ENCODE measurements at regions not wholly inside any gene's neighbourhood (a gene's known extent, or its start where the extent isn't known, plus 50 kb on each side); places are given as distances from the start of the nearest gene placed in this dataset.

DNA sequence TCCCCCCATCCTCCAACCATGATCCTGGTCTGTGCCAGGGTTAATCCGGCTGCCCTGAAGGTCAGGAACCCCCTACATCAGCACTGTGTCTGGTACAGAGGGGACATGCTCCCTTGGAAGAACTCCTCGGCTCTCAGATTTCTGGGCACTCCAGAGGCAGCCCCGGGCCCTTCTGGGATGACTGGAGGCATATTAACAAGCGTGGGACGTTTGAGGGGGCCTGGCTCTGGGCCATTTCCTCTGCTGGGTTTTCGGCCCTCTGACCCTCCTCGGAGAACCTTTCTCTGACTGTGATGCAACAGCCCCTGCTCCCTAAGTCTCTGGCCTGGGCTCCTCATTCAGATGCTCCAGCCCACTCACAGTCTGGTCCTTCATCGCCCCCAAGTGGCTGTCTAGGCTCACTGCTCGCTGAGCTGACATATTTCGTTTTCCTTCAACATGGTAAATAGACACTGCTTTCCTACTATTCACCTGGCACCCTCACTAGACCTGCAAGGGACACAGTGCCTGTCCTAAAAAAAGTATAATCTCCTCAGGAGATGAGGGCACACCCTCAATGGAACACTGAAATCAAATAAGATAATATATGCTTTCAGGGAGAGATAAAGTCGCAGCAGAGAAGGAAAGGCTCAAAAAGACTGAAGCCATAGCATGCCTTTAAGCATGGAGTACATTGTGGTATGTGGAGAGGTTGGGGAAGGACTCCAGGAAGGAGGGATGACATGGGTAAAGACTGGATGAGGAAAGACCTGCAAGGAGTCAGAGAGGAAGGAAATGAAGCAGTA, 404.7 kb upstream of the TRPC7 start:
- Histone ChIP-seq H3K14ac (replicated peaks; ENCODE audit: low read depth, low read length) (no peak overlapping the region), H4K5ac (ENCODE audit: low read depth, low read length) (no peak overlapping the region), H2AK9ac (replicated peaks; ENCODE audit: low read depth, low read length, poor library complexity) (peak overlapping the region; percentile 19), H2BK120ac (ENCODE audit: low read depth, low read length) (no peak overlapping the region), H3K9me3 (ENCODE audit: control insufficient read depth, insufficient read depth, low read length) (peaks cover 2% of the 10 kb centered on the region; the same call in 1 of the 2 replicates), H3K27ac (ENCODE audit: insufficient read depth, low read length) (no peak overlapping the region), H3K79me1 (ENCODE audit: low read depth in 1 of 2, low read length in 2 of 2) (no peaks in the 10 kb centered on the region), H3K9me1 (ENCODE audit: insufficient read depth, low read length) (no peaks in the 10 kb centered on the region), H3K18ac (ENCODE audit: low read depth, low read length) (no peak overlapping the region), H3K23ac (ENCODE audit: low read depth, low read length) (no peak overlapping the region), H3K36me3 (ENCODE audit: control insufficient read depth, insufficient read depth, low read length) (no peaks in the 10 kb centered on the region), H3K4me3 (ENCODE audit: insufficient read depth, low read depth, low read length) (no peak overlapping the region), H3K4me1 (ENCODE audit: control insufficient read depth, insufficient read depth, low read length) (no peaks in the 10 kb centered on the region), H2AK5ac (ENCODE audit: low read depth, low read length) (no peak overlapping the region), H2AFZ (replicated peaks; ENCODE audit: low read length, poor library complexity) (peak overlapping the region; percentile 79), H3K9ac (ENCODE audit: low read depth, low read length) (no peak overlapping the region), H3K4ac (ENCODE audit: low read depth, low read length) (no peak overlapping the region), H3K56ac (ENCODE audit: extremely low read depth, insufficient read depth, low read length) (no peak overlapping the region; the same call in 1 of the 2 replicates), H3K27me3 (ENCODE audit: control insufficient read depth, insufficient read depth, low read length) (no peaks in the 10 kb centered on the region), H4K20me1 (ENCODE audit: insufficient read depth, low read length) (no peaks in the 10 kb centered on the region), H3K4me2 (ENCODE audit: low read depth, low read length) (no peak overlapping the region), H2BK5ac (ENCODE audit: low read depth, low read length, poor library complexity, severe bottlenecking) (no peak overlapping the region), H2BK15ac (ENCODE audit: low read depth, low read length) (no peak overlapping the region), H4K8ac (ENCODE audit: low read depth in 2 of 2, low read length in 2 of 2) (no peak overlapping the region), H2BK20ac (ENCODE audit: low read depth, low read length) (no peak overlapping the region), H4K91ac (ENCODE audit: insufficient read depth, low read depth, low read length) (no peak overlapping the region)
- CTCF ChIA-PET, result interaction anchor here (0.6 to 2.6 kb wide), 4 partner anchors 406 to 522 kb away, joined by 4 to 11 read pairs (median 4); no protein-coding TSS in a partner anchor
- intact Hi-C loops (cut with micrococcal nuclease), result loop anchor here (1.0 to 5.0 kb wide), 6 partner anchors 83 to 521 kb away; no protein-coding TSS in a partner anchor
- BruUV-seq (replicated peaks), result no TSS peak
- DNase-seq, result peak; percentile 50
- POLR2A ChIA-PET (ENCODE audit: unreplicated experiment), result no interaction called here
- 6% methylated on average over 2 of the region's 11 CpGs; no CpG with 5 or more reads in 1 of the 2 experiments for WGBS, 2 experiments (ENCODE audit: extremely low coverage in 2 of 2, insufficient read length in 1 of 2)
- ATAC-seq (ENCODE audit: low read depth), result peak; percentile 97
- in situ Hi-C loops (cut with MboI; ENCODE audit: low sequenced_read_pairs), result loop anchor here (10.0 kb wide), 1 partner anchor 525 kb away; no protein-coding TSS in a partner anchor
- dilution Hi-C loops (cut with HindIII; ENCODE audit: low sequenced_read_pairs, unreplicated experiment), result no loop called here
- peak; percentile 92 for TF ChIP-seq RAD21 (IDR thresholded peaks at IDR 0.05; ENCODE audit: low read length)
- TF ChIP-seq MAFK (IDR thresholded peaks at IDR 0.05; ENCODE audit: low read depth, low read length), result no peak
- no peak for TF ChIP-seq CHD1 (IDR thresholded peaks at IDR 0.05; ENCODE audit: low read depth, low read length)
- TF ChIP-seq MXI1 (IDR thresholded peaks at IDR 0.05; ENCODE audit: borderline replicate concordance, low read depth, low read length), result no peak
- no peak for TF ChIP-seq FOS (IDR thresholded peaks at IDR 0.05; ENCODE audit: low read depth, low read length)
- no peak for TF ChIP-seq RFX5 (IDR thresholded peaks at IDR 0.05; ENCODE audit: low read depth, low read length)
- TF ChIP-seq USF2 (IDR thresholded peaks at IDR 0.05; ENCODE audit: low read depth, low read length), result no peak
- TF ChIP-seq NFE2L2 (IDR thresholded peaks at IDR 0.05; ENCODE audit: low read depth, low read length), result no peak
- TF ChIP-seq CEBPB (IDR thresholded peaks at IDR 0.05; ENCODE audit: low read depth, low read length), result peak; percentile 86
- TF ChIP-seq SMC3 (IDR thresholded peaks at IDR 0.05; ENCODE audit: low read depth, low read length), result peak; percentile 88
- no peak for TF ChIP-seq BHLHE40 (IDR thresholded peaks at IDR 0.05; ENCODE audit: low read depth, low read length)
- no peak for TF ChIP-seq RCOR1 (IDR thresholded peaks at IDR 0.05; ENCODE audit: insufficient replicate concordance, low read length)
- TF ChIP-seq, protein P1, sequence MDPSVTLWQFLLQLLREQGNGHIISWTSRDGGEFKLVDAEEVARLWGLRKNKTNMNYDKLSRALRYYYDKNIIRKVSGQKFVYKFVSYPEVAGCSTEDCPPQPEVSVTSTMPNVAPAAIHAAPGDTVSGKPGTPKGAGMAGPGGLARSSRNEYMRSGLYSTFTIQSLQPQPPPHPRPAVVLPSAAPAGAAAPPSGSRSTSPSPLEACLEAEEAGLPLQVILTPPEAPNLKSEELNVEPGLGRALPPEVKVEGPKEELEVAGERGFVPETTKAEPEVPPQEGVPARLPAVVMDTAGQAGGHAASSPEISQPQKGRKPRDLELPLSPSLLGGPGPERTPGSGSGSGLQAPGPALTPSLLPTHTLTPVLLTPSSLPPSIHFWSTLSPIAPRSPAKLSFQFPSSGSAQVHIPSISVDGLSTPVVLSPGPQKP (IDR thresholded peaks at IDR 0.05; ENCODE audit: borderline replicate concordance, low read depth, low read length), result no peak
- 0 out of 2 replicates have a peak, but pooled peaks have one; percentile 19 for TF ChIP-seq MAZ (IDR thresholded peaks at IDR 0.05; ENCODE audit: borderline replicate concordance, low read depth, low read length)

All from IMR-90 (cell line).